ENCODE measurements at regions not wholly inside any gene's neighbourhood (a gene's known extent, or its start where the extent isn't known, plus 50 kb on each side); places are given as distances from the start of the nearest gene placed in this dataset.

DNA sequence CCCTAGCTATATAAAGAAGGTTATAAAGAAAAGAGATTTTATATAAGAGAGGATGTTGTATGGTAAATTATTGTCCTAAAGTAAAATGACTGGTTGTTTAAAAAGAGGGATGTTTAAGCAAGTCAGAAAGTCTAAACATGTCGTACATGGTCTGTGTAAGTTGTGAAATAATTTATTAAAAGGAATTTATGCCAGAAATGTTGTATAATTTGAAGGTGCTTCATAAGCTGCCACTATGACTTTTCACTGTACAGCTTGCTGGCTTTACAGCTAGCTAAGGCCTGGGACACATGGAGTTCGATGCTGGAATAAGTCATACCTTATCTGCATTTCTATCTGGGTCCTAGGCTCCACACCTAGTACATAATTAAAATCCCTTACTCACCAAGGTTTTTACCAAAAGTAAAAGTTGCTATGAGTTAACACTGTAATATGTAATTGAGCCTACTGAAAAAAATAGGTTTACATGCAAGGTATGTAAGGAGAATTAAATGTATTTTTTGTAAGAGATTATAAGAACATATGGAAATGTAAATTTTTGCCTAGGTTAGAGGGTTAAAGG lies 59.0 kb upstream of the EDEM3 start:
- no peak for DNase-seq

- DNase-seq = no peak
Observed at GRCh38 chr1:184811439-184812111, 56.9 kb upstream of the EDEM3 start.

DNA sequence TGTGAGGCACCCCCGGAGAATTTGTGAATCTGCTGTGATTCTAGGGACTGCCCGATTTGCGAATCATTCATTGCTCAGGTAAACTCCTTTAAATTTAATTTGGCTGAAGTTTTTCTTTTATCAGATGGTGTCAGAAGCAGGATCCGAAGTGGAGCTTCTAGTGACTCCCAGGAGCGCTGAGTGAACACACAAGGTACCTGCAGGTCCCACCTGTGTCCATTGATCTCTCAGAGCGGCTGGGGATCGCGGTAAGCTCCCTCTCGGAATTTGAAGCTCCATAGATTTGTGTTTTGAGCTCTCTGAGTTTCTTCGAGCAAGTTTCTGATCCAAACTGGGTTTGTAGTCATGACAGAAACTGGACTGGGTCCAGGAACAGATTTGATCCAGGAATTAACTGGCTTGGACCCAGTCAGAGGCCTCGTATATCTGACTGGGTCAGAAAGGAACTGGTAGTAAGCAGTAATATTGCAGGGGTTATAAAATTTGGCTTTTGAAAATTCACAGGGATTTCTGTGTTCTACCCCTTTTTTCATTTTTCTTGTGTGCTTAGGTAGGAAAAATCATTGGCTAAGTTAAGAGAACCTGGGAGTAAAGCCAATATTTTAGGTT lies 56.2 kb upstream of the EDEM3 start:
- DNase-seq = no peak

DNA sequence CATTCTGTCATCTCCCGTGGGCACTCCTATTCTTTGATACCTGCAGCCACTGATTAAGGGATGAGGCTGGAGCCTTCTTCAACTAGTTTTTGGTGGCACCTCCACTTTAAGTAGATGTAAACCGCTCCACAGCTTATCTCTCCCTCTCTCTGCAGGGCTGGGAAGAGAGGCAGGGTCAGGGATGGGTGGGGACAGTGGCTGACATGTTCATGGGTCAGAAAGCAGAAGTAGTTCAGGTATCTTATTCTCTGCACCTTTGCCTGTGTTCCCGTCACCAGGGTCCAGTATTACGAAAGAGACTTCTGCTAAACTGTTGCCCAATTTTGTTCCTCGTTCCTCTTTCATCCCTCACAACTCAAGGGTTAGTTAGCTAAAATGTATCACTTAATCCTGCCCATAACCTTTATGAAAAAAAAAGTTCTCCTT lies 51.7 kb upstream of the EDEM3 start:
- DNase-seq = no peak

- peak; percentile 80 to 86 for DNase-seq
Observed at GRCh38 chr1:184805667-184806295, 51.1 kb upstream of the EDEM3 start.

All from activated CD4-positive, alpha-beta T cell treated with anti-CD3 and anti-CD28 coated beads for 4 hours (primary cell).